ENCODE measurements at regions not wholly inside any gene's neighbourhood (a gene's known extent, or its start where the extent isn't known, plus 50 kb on each side); places are given as distances from the start of the nearest gene placed in this dataset.

GRCh38 chr4:127239902-127240763 lies 392.6 kb upstream of the INTU start:
- TF ChIP-seq JUNB (IDR thresholded peaks at IDR 0.05) (no peak), SP1 (IDR thresholded peaks at IDR 0.05; ENCODE audit: low read depth, low read length) (no peak), SUPT20H (IDR thresholded peaks at IDR 0.05; ENCODE audit: borderline replicate concordance, control insufficient read depth, low read depth, low read length) (no peak), TCF12 (IDR thresholded peaks at IDR 0.05; ENCODE audit: low read depth, low read length) (no peak), SIX5 (IDR thresholded peaks at IDR 0.05; ENCODE audit: low read depth, low read length, severe bottlenecking) (no peak)
- Histone ChIP-seq H3K79me2 (ENCODE audit: control insufficient read depth, insufficient read depth, low read length) (no peaks in the 10 kb centered on the region), H3K36me3 (ENCODE audit: control insufficient read depth in 2 of 2, insufficient read depth in 2 of 2, low read length in 1 of 2) (no peaks in the 10 kb centered on the region), H3K9ac (ENCODE audit: control insufficient read depth, insufficient read depth, low read length) (no peak overlapping the region), H3K4me1 (ENCODE audit: control insufficient read depth, insufficient read depth, low read length) (no peaks in the 10 kb centered on the region), H3K9me3 (replicated peaks; ENCODE audit: control insufficient read depth, insufficient read depth, low read length) (no peaks in the 10 kb centered on the region), H2AFZ (ENCODE audit: control insufficient read depth, low read depth, low read length) (no peak overlapping the region), H3K4me3 (no peak overlapping the region), H3K27ac (ENCODE audit: control insufficient read depth, insufficient read depth) (no peak overlapping the region), H3K4me2 (ENCODE audit: control insufficient read depth, insufficient read depth) (no peak overlapping the region), H3K27me3 (replicated peaks in 1 of 2; ENCODE audit: control insufficient read depth in 2 of 2, insufficient read depth in 2 of 2, low read length in 1 of 2) (no peaks in the 10 kb centered on the region), H4K20me1 (ENCODE audit: control insufficient read depth, insufficient read depth) (no peaks in the 10 kb centered on the region)
- no peak for DNase-seq (ENCODE audit: low read depth, low spot score)
- ChIA-PET CTCF (no interaction called here), RAD21 (ENCODE audit: unreplicated experiment) (no interaction called here), POLR2A (no interaction called here), SMC1A (ENCODE audit: uncharacterized antibody, unreplicated experiment) (no interaction called here)
- BruUV-seq (replicated peaks) = no TSS peak
- no peak for ATAC-seq
- FAIRE-seq = no peak
- intact Hi-C loops (cut with micrococcal nuclease; ENCODE audit: unreplicated experiment) = no loop called here
- in situ Hi-C loops (cut with MboI) = no loop called here
- WGBS (ENCODE audit: insufficient coverage, insufficient replicate concordance, low lambda C conversion rate, missing lambda C conversion rate) = 10% methylated on average over 7 of the region's 7 CpGs

- SMC1A ChIA-PET (ENCODE audit: uncharacterized antibody, unreplicated experiment) = no interaction called here
- Histone ChIP-seq H3K27ac (ENCODE audit: control insufficient read depth, insufficient read depth) (no peak overlapping the region), H3K4me3 (no peak overlapping the region), H3K9me3 (replicated peaks; ENCODE audit: control insufficient read depth, insufficient read depth, low read length) (no peaks in the 10 kb centered on the region), H3K79me2 (ENCODE audit: control insufficient read depth, insufficient read depth, low read length) (no peaks in the 10 kb centered on the region), H2AFZ (ENCODE audit: control insufficient read depth, low read depth, low read length) (no peak overlapping the region), H3K27me3 (replicated peaks in 1 of 2; ENCODE audit: control insufficient read depth in 2 of 2, insufficient read depth in 2 of 2, low read length in 1 of 2) (no peaks in the 10 kb centered on the region), H3K4me2 (ENCODE audit: control insufficient read depth, insufficient read depth) (no peak overlapping the region), H4K20me1 (ENCODE audit: control insufficient read depth, insufficient read depth) (no peaks in the 10 kb centered on the region), H3K36me3 (ENCODE audit: control insufficient read depth in 2 of 2, insufficient read depth in 2 of 2, low read length in 1 of 2) (no peaks in the 10 kb centered on the region), H3K4me1 (ENCODE audit: control insufficient read depth, insufficient read depth, low read length) (no peaks in the 10 kb centered on the region), H3K9ac (ENCODE audit: control insufficient read depth, insufficient read depth, low read length) (no peak overlapping the region)
- CTCF ChIA-PET = no interaction called here
- POLR2A ChIA-PET = no interaction called here
- ATAC-seq (no peak), FAIRE-seq (no peak), DNase-seq (ENCODE audit: low read depth, low spot score) (no peak)
- in situ Hi-C loops (cut with MboI) = no loop called here
- BruUV-seq (replicated peaks) = no TSS peak
- RAD21 ChIA-PET (ENCODE audit: unreplicated experiment) = no interaction called here
- 78% methylated on average over 2 of the region's 2 CpGs for WGBS (ENCODE audit: insufficient coverage, insufficient replicate concordance, low lambda C conversion rate, missing lambda C conversion rate)
- intact Hi-C loops (cut with micrococcal nuclease; ENCODE audit: unreplicated experiment) = no loop called here
- TF ChIP-seq ZNF687 (IDR thresholded peaks at IDR 0.05) = no peak
- TF ChIP-seq RB1 (IDR thresholded peaks at IDR 0.05; ENCODE audit: borderline replicate concordance) = no peak
- no peak for TF ChIP-seq MEF2B (IDR thresholded peaks at IDR 0.05; ENCODE audit: partially characterized antibody, poor library complexity, severe bottlenecking)
- TF ChIP-seq CHD2 (IDR thresholded peaks at IDR 0.05; ENCODE audit: borderline replicate concordance, low read depth, low read length) = no peak
- no peak for TF ChIP-seq JUND (IDR thresholded peaks at IDR 0.05; ENCODE audit: low read depth, low read length)
- TF ChIP-seq ESRRA (IDR thresholded peaks at IDR 0.05; ENCODE audit: low read length) = no peak
- no peak for TF ChIP-seq POLR2AphosphoS2 (IDR thresholded peaks at IDR 0.05; ENCODE audit: low read depth, low read length)
- TF ChIP-seq SMAD1 (IDR thresholded peaks at IDR 0.05; ENCODE audit: low read depth, partially characterized antibody) = no peak
- no peak for TF ChIP-seq CBX5 (IDR thresholded peaks at IDR 0.05; ENCODE audit: low read depth)
- no peak for TF ChIP-seq BCL11A (IDR thresholded peaks at IDR 0.05; ENCODE audit: low read depth, low read length)
- TF ChIP-seq ZSCAN29 (IDR thresholded peaks at IDR 0.05) = no peak
These were observed 392.0 kb upstream of the INTU start for GRCh38 chr4:127240764-127241105.
